HepG2 (cell line): ENCODE measurements at regions not wholly inside any gene's neighbourhood (a gene's known extent, or its start where the extent isn't known, plus 50 kb on each side); places are given as distances from the start of the nearest gene placed in this dataset.

ENCODE experiments used
- FLYWCH1 ChIP-seq: sonication (generic); formaldehyde crosslinking; IDR thresholded peaks from 2 replicates; pipeline ENCODE4 v1.8.1; 2023; ENCODE audit warnings: mild to moderate bottlenecking, missing genetic modification reagents
- ZNF235 ChIP-seq: sonication (generic); formaldehyde crosslinking; IDR thresholded peaks from 2 replicates; pipeline ENCODE4 v1.8.1; 2023; ENCODE audit warnings: mild to moderate bottlenecking, missing genetic modification reagents, borderline replicate concordance
- TF ChIP-seq, protein P1 (sequence below): sonication (generic); formaldehyde crosslinking; IDR thresholded peaks from 2 replicates; pipeline ENCODE4 v1.5.0; 2020; ENCODE audit warnings: mild to moderate bottlenecking, missing genetic modification reagents, moderate library complexity
- TF ChIP-seq, protein P2 (sequence below): IDR thresholded peaks from 2 replicates; pipeline ENCODE4 v1.6.1; 2012; ENCODE audit warnings: inconsistent platforms
- TF ChIP-seq, protein P3 (sequence below): sonication (generic); formaldehyde crosslinking; IDR thresholded peaks from 2 replicates; pipeline ENCODE4 v1.4.0; 2020; ENCODE audit warnings: missing genetic modification reagents, borderline replicate concordance

- TF ChIP-seq FLYWCH1 (CRISPR knock-in tag) (no peak), ZNF235 (no peak)
- TF ChIP-seq, protein P1, sequence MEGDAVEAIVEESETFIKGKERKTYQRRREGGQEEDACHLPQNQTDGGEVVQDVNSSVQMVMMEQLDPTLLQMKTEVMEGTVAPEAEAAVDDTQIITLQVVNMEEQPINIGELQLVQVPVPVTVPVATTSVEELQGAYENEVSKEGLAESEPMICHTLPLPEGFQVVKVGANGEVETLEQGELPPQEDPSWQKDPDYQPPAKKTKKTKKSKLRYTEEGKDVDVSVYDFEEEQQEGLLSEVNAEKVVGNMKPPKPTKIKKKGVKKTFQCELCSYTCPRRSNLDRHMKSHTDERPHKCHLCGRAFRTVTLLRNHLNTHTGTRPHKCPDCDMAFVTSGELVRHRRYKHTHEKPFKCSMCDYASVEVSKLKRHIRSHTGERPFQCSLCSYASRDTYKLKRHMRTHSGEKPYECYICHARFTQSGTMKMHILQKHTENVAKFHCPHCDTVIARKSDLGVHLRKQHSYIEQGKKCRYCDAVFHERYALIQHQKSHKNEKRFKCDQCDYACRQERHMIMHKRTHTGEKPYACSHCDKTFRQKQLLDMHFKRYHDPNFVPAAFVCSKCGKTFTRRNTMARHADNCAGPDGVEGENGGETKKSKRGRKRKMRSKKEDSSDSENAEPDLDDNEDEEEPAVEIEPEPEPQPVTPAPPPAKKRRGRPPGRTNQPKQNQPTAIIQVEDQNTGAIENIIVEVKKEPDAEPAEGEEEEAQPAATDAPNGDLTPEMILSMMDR: no peak
- TF ChIP-seq, protein P2, sequence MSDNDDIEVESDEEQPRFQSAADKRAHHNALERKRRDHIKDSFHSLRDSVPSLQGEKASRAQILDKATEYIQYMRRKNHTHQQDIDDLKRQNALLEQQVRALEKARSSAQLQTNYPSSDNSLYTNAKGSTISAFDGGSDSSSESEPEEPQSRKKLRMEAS: no peak
- TF ChIP-seq, protein P3, sequence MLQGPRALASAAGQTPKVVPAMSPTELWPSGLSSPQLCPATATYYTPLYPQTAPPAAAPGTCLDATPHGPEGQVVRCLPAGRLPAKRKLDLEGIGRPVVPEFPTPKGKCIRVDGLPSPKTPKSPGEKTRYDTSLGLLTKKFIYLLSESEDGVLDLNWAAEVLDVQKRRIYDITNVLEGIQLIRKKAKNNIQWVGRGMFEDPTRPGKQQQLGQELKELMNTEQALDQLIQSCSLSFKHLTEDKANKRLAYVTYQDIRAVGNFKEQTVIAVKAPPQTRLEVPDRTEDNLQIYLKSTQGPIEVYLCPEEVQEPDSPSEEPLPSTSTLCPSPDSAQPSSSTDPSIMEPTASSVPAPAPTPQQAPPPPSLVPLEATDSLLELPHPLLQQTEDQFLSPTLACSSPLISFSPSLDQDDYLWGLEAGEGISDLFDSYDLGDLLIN (CRISPR knock-in tag): no peak
These were observed 340.2 kb downstream of the LRIG3 start for GRCh38 chr12:58580095-58580494.
